Astrocyte (in vitro differentiated cells and primary cell): ENCODE measurements at regions not wholly inside any gene's neighbourhood (a gene's known extent, or its start where the extent isn't known, plus 50 kb on each side); places are given as distances from the start of the nearest gene placed in this dataset.

Experiments
- DNase-seq: peaks from one replicate; pipeline ENCODE4 v3.0.0-alpha.2; 2010; ENCODE audit warnings: low read depth
- FAIRE-seq: peaks from 2 replicates; lab custom pipeline; 2011; peaks lifted over from hg19 to GRCh38; lab: Jason Lieb, UNC
- H2AFZ ChIP-seq: 2 replicates; pipeline ENCODE4 v1.6.0; 2012; ENCODE audit warnings: low read depth, low read length, inconsistent platforms
- H3K27ac ChIP-seq: 2 replicates; pipeline ENCODE4 v1.5.1; 2011; ENCODE audit warnings: low read depth, low read length, inconsistent platforms
- H3K27me3 ChIP-seq: 2 replicates; pipeline ENCODE4 v1.6.0; 2011; ENCODE audit warnings: low read length, inconsistent platforms; ENCODE audit not compliant: insufficient read depth
- H3K36me3 ChIP-seq: 2 replicates; pipeline ENCODE4 v1.5.1; 2011; ENCODE audit warnings: low read length, inconsistent platforms; ENCODE audit not compliant: insufficient read depth
- H3K4me1 ChIP-seq: 2 replicates; pipeline ENCODE4 v1.5.1; 2011; ENCODE audit warnings: low read length, inconsistent platforms; ENCODE audit not compliant: insufficient read depth
- H3K4me2 ChIP-seq: 2 replicates; pipeline ENCODE4 v1.6.0; 2012; ENCODE audit warnings: low read length, inconsistent platforms
- H3K4me3 ChIP-seq: 2 replicates; pipeline ENCODE4 v1.5.1; 2011; ENCODE audit warnings: low read depth, mild to moderate bottlenecking, low read length, inconsistent platforms; ENCODE audit not compliant: insufficient read depth
- H3K79me2 ChIP-seq: 2 replicates; pipeline ENCODE4 v1.6.0; 2012; ENCODE audit warnings: mild to moderate bottlenecking, low read length, inconsistent platforms; ENCODE audit not compliant: insufficient read depth
- H3K9ac ChIP-seq: 2 replicates; pipeline ENCODE4 v1.6.0; 2012; ENCODE audit warnings: mild to moderate bottlenecking, low read length, inconsistent platforms
- H3K9me3 ChIP-seq: 2 replicates; pipeline ENCODE4 v1.5.1; 2012; ENCODE audit warnings: low read depth, mild to moderate bottlenecking, low read length, inconsistent platforms; ENCODE audit not compliant: insufficient read depth
- H4K20me1 ChIP-seq: 2 replicates; pipeline ENCODE4 v1.6.0; 2012; ENCODE audit warnings: low read length, inconsistent platforms; ENCODE audit not compliant: insufficient read depth
- H3K27ac Mint-ChIP-seq: one replicate; pipeline ENCODE4 v1.8.0; 2021; ENCODE audit warnings: mild to moderate bottlenecking, mixed read lengths; ENCODE audit not compliant: unreplicated experiment
- H3K27me3 Mint-ChIP-seq: one replicate; pipeline ENCODE4 v1.8.0; 2021; ENCODE audit warnings: low read depth, mixed read lengths; ENCODE audit not compliant: unreplicated experiment
- H3K36me3 Mint-ChIP-seq: one replicate; pipeline ENCODE4 v1.8.0; 2021; ENCODE audit warnings: low read depth, mixed read lengths; ENCODE audit not compliant: unreplicated experiment
- H3K4me1 Mint-ChIP-seq: one replicate; pipeline ENCODE4 v1.8.0; 2021; ENCODE audit warnings: low read depth, mixed read lengths; ENCODE audit not compliant: unreplicated experiment
- H3K4me3 Mint-ChIP-seq: one replicate; pipeline ENCODE4 v1.8.0; 2021; ENCODE audit warnings: mild to moderate bottlenecking, moderate library complexity, mixed read lengths; ENCODE audit not compliant: unreplicated experiment
- H3K9me3 Mint-ChIP-seq: one replicate; pipeline ENCODE4 v1.8.0; 2021; ENCODE audit warnings: mild to moderate bottlenecking, mixed read lengths; ENCODE audit not compliant: unreplicated experiment
- EZH2 ChIP-seq: IDR thresholded peaks from 2 replicates; pipeline ENCODE4 v1.6.1; 2012; ENCODE audit warnings: mild to moderate bottlenecking, low read length, inconsistent platforms; ENCODE audit not compliant: insufficient read depth
- TF ChIP-seq, protein P1 (sequence below): IDR thresholded peaks from 2 replicates; pipeline ENCODE4 v1.5.1; 2011; ENCODE audit warnings: low read depth, mild to moderate bottlenecking, inconsistent platforms, low read length, moderate library complexity; ENCODE audit not compliant: insufficient read depth

DNA sequence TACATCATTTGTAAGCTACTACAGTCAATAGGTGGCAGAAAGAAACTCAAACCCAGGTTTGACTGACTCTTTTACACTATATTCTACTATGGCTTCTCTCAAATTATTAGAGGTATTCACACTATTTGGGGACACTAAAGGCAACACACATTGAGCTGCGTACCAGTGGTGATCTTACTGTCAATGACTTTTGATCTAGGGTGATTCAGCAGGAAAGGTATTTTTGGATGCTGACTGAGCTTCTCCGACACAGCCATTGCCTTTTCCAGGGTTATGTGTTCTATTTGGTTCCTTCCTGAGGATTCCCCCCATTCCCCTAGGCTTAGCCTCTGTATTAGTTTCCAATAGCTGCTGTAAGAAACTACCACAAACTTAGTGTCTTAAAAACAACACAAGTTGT, 73.2 kb upstream of the JAK1 start:
- H3K79me2 ChIP-seq: no peaks in the 10 kb centered on the region
- H3K27ac Mint-ChIP-seq: peak overlapping the region; percentile 7
- no peak overlapping the region for H3K4me2 ChIP-seq
- H3K36me3 Mint-ChIP-seq: no peaks in the 10 kb centered on the region
- H3K4me1 ChIP-seq: no peaks in the 10 kb centered on the region
- H2AFZ ChIP-seq: no peak overlapping the region
- H3K4me1 Mint-ChIP-seq: peaks cover 5% of the 10 kb centered on the region
- H3K36me3 ChIP-seq: no peaks in the 10 kb centered on the region
- H3K9me3 Mint-ChIP-seq: no peaks in the 10 kb centered on the region
- no peaks in the 10 kb centered on the region for H3K27me3 Mint-ChIP-seq
- TF ChIP-seq, protein P1, sequence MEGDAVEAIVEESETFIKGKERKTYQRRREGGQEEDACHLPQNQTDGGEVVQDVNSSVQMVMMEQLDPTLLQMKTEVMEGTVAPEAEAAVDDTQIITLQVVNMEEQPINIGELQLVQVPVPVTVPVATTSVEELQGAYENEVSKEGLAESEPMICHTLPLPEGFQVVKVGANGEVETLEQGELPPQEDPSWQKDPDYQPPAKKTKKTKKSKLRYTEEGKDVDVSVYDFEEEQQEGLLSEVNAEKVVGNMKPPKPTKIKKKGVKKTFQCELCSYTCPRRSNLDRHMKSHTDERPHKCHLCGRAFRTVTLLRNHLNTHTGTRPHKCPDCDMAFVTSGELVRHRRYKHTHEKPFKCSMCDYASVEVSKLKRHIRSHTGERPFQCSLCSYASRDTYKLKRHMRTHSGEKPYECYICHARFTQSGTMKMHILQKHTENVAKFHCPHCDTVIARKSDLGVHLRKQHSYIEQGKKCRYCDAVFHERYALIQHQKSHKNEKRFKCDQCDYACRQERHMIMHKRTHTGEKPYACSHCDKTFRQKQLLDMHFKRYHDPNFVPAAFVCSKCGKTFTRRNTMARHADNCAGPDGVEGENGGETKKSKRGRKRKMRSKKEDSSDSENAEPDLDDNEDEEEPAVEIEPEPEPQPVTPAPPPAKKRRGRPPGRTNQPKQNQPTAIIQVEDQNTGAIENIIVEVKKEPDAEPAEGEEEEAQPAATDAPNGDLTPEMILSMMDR: no peak
- TF ChIP-seq EZH2: no peak
- DNase-seq (no peak), FAIRE-seq (no peak)
- H3K9ac ChIP-seq: no peak overlapping the region
- no peak overlapping the region for H3K27ac ChIP-seq
- no peak overlapping the region for H3K4me3 Mint-ChIP-seq
- no peak overlapping the region for H3K4me3 ChIP-seq
- no peaks in the 10 kb centered on the region for H3K27me3 ChIP-seq
- no peaks in the 10 kb centered on the region for H4K20me1 ChIP-seq
- no peaks in the 10 kb centered on the region for H3K9me3 ChIP-seq

DNA sequence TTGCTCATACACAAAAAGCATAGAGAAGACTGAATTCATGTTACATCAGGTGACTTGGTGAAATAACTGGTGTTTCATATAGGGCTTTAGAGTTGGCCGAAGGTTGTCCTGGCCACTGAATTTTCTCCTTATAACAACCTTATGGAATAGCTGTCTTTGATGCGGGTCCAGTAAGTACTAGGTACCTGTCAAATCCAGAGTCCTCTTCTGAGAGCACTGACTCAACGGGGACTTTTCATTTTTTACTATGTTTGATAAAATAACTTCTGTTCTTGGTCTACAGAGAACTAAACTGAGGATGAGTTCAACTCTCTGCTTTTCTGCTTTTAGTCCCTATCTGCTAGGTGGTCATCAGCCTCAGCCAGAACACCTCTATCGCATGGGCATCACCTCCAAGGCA, 76.1 kb upstream of the JAK1 start:
- H3K27me3 Mint-ChIP-seq: no peaks in the 10 kb centered on the region
- FAIRE-seq: no peak
- H3K27ac Mint-ChIP-seq: no peak overlapping the region

DNA sequence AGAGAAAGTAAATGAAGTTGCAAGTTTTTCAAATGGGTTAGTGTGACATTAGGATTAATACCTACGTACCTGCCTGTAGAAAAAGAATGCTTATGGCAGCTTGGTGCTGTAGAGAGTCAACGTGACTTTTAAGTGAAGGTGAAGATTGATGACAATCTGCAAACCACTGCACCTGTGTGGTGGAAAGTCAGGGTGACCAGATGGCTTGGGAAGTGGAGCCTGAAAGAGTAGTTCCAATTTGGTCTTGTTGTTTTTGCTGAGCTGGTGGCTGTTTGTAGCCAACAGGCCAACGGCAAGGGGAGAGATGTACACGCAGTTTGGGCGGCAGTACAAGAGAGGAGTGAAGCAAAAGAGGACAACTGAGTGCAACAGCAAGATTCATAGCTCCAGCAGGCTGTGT, 78.1 kb upstream of the JAK1 start:
- TF ChIP-seq, protein P1: no peak
- TF ChIP-seq EZH2: no peak
- H3K36me3 Mint-ChIP-seq: no peaks in the 10 kb centered on the region
- no peak overlapping the region for H2AFZ ChIP-seq
- peaks cover 3% of the 10 kb centered on the region for H3K4me1 Mint-ChIP-seq
- H3K27me3 Mint-ChIP-seq: peaks cover 7% of the 10 kb centered on the region
- H3K36me3 ChIP-seq: no peaks in the 10 kb centered on the region
- no peaks in the 10 kb centered on the region for H3K79me2 ChIP-seq
- no peak overlapping the region for H3K27ac Mint-ChIP-seq
- H3K4me3 ChIP-seq: no peak overlapping the region
- H4K20me1 ChIP-seq: no peaks in the 10 kb centered on the region
- DNase-seq: no peak
- H3K9me3 ChIP-seq: no peaks in the 10 kb centered on the region
- no peak overlapping the region for H3K4me3 Mint-ChIP-seq
- H3K9ac ChIP-seq: no peak overlapping the region
- H3K27me3 ChIP-seq: no peaks in the 10 kb centered on the region
- H3K4me2 ChIP-seq: no peak overlapping the region
- H3K27ac ChIP-seq: no peak overlapping the region
- FAIRE-seq: no peak
- H3K4me1 ChIP-seq: no peaks in the 10 kb centered on the region
- H3K9me3 Mint-ChIP-seq: no peaks in the 10 kb centered on the region

More for the DNA sequence above, 76.1 kb upstream of the JAK1 start:
- no peaks in the 10 kb centered on the region for H3K4me1 ChIP-seq
- H3K27me3 ChIP-seq: no peaks in the 10 kb centered on the region
- Mint-ChIP-seq H3K4me1 (peaks cover 5% of the 10 kb centered on the region), H3K4me3 (no peak overlapping the region), H3K9me3 (no peaks in the 10 kb centered on the region), H3K36me3 (no peaks in the 10 kb centered on the region)
- TF ChIP-seq, protein P1: no peak
- TF ChIP-seq EZH2: no peak
- no peak for DNase-seq
- H3K36me3 ChIP-seq: no peaks in the 10 kb centered on the region
- H3K9me3 ChIP-seq: no peaks in the 10 kb centered on the region
- H3K27ac ChIP-seq: no peak overlapping the region
- H2AFZ ChIP-seq: no peak overlapping the region
- no peaks in the 10 kb centered on the region for H4K20me1 ChIP-seq
- no peak overlapping the region for H3K9ac ChIP-seq
- no peak overlapping the region for H3K4me3 ChIP-seq
- H3K79me2 ChIP-seq: no peaks in the 10 kb centered on the region
- no peak overlapping the region for H3K4me2 ChIP-seq
